HG02973 (cell line): ENCODE measurements at regions not wholly inside any gene's neighbourhood (a gene's known extent, or its start where the extent isn't known, plus 50 kb on each side); places are given as distances from the start of the nearest gene placed in this dataset.
"Not testable (repeated sequence)": the region's sequence is repeated elsewhere in the genome, so short reads cannot be mapped to it uniquely, and the experiment has no call there.

Experiments
- ATAC-seq: cut with Tn5 transposase; IDR thresholded peaks from one replicate; pipeline ENCODE4 v1.9.1; 2021; ENCODE audit warnings: moderate library complexity; ENCODE audit not compliant: unreplicated experiment

DNA sequence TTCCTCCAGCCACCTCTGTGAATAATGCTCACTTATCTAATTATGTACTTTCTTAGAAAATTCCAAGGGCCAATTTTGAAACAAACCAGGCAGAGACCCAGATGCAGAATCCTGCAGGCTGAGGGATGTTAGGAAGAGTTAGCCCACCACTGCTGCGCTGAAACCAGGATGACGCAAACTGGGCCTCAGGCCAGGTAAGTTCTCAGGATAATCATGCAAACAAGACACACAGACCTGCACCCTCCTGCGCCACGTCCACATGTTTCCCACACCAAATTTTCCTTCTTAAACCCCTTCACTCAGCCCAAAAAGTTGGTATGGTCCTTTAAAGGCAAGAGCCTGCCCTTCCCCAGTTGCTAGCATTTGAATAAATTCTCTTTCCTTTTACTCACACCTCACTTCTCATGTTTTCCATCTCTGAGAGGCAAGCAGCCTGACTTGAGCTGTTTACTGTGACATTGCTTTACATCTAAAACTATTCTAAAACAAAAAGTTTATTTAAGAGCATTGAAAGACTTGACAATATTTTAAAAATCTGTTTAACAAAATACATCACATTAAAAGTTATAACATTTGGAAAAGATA lies 887.1 kb downstream of the LRRIQ3 start:
- ATAC-seq = no peak

DNA sequence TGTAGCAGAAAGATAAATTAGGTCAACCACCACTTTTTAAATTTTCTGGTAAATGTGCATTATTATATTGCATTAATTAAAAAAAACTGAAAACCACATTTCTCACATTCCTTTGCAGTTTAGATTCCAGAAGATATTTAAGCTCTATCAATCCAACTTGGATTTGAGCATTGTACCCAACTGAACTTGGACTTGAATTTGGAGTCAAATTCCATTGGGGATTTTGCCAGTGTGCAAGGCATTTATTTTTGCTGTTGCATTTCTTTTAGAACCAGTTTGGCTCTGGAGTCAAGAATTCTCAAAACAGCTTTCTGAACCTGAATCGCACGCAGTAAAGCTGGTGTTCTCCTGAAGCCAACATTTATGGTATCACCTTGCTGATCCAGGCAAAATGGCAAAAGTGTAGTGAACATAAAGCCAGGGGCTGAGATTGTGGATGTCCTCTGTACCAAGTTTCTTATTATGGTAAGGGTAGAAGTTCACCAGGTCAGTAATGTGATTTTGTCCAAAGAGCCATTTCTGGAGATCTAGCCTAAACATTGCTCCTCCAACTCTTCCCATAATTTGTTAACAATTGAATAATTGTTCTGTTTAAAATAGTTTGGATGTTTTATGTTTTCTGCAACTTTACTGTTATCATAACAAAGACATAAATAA lies 890.9 kb downstream of the LRRIQ3 start:
- ATAC-seq = no peak

DNA sequence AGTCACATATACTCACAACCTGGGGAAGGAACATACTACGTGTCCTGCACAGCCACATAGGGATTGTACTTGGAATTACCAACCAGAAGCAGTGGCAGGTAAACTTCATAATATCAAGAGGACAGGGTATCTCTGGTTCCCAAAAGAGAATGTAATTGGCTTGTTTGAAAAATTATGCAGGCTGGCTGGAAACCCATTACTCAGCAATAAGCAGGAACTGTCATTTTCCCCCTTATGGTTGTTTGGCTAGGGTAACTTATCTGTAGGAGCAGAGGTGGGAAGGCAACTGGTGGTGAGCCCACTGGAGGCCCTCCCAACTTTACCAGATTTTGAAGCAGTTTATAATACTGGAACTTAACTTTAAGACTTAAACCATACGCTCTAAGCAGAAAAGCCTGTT lies 924.1 kb downstream of the LRRIQ3 start:
- ATAC-seq = no peak

DNA sequence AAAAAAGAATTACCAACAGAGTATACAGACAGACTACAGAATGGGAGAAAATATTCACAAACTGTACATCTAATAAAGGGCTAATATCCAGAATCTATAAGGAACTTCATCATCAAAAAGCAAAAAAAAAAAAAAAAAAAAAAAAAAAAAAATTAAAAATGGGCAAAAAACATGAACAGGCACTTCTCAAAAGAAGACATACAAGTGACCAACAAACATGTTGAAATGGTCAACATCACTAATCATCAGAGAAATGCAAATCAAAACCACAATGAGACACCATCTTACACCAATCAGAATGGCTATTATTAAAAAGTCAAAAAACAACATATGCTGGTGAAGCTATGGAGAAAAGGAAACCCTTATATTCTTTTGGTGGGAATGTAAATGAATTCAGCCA lies 952.8 kb downstream of the LRRIQ3 start:
- ATAC-seq = not testable (repeated sequence)

DNA sequence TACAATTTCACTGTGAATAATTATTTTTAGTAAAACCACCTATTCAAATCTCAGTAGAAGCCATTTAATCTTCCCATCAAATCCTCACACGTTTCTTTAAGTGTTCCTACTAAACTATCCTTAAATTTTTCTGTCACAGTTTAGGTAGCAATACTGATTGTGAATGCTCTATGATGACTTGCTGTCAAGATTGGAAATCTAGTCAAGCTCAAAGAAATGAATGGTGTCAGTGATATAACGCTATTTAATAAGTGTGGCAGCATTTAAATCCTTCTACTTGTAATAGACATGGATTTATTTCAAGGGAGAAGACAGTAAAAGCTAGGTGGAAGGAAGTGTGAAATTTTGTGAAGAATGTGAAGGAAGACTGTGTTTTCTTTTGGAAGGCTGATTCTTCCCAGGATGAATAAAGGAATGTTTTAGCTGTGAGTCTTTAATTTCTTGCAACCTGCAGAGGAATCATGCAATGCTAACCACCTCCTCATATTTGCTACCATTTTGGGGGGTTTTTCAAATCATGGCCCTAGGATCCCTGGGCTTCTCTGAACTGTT lies 936.7 kb upstream of the NEGR1 start:
- ATAC-seq = no peak

DNA sequence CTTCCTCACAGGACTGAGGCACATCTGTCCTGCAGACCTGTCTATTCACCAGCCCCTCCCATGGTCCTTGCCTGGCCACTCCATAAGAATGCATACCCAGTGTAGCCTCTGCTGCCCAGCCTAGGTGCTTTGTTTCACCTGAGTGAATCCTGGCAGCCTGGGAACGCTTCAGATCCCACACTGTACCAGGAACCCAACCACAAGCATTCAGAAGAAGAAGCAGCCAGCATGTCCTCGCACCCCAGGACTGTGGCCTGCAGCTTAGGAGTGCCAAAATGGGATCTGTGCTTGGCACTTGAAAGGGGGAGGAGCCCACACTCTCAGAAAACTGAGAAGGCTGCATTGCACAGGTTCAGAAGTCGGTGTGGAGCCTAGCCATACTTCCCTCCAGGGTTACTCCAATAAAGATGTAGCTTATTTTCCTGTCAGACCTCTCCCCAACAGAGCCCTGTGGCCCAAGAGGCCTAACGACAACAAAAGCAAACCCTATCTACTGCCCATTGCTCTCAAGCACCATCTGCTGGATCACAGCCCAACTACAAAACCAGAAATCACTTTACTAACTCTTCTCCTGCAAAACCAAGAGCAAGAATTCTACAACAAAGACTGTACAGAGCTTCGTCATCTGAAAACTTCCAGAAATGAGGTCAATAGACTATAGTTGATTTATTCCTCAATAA lies 923.1 kb upstream of the NEGR1 start:
- ATAC-seq = no peak

DNA sequence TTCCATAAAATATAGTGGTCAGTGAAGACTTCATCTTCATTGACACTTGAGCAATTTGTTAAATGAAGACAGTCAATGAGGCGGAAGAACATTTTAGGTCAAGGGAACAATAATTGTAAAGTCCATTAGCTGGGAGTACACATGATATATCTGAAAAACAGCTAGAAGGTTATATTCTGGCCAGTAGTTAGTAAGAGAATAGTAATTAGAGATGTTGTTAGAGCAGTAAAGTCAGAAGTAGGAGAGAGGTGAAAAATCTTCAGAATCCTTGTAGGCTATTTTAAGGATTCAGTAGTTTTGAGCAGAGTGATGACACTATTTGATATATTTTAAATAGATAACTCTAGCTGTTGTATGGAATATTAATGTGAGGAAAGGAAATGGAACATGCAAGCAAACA lies 915.6 kb upstream of the NEGR1 start:
- no peak for ATAC-seq

DNA sequence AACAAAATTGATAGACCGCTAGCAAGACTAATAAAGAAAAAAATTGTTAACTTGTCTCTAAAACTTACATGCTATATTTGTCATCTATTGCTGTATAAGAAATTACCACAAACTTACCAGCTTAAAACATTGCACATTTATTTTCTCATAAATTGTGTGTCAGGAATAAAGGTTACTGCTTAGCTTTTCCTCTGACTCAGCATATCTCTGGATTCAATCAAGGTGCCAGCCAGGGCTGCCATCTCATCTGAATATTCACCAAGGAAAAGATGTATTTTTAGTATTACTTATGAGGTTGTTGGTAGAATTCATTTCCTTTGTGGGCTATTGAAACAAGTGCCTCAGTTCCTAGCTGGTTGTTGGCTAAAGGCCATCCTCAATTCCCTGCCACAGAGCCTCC lies 912.6 kb upstream of the NEGR1 start:
- ATAC-seq = no peak

DNA sequence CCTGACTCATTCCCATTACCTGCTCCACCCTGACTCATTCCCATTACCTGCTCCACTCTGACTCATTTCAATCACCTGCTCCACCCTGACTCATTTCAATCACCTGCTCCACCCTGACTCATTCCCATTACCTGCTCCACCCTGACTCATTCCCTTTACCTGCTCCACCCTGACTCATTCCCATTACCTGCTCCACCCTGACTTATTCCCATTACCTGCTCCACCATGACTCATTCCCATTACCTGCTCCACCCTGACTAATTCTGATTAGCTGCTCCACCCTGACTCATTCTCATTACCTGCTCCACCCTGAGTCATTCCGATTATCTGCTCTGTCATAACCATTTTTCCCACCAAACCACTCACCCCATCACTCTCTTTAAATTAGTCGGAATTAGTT lies 901.2 kb upstream of the NEGR1 start:
- not testable (repeated sequence) for ATAC-seq

DNA sequence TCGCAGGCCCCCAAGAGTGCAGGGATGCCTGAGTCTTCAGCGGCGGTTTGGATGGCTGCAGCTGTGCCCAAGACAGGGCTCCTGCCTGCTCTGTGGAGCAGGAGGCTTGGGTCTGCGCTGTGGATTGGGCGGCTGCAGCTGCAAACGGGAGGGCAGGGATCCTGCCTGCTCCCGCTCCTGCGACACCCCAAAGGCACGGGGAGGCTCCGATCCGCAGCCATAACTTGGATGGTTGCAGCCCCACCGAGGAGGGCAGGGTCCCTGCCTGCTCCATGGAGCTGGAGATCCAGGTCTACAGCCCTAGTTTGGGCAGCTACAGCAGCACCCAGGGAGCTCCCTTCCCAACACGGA lies 898.8 kb upstream of the NEGR1 start:
- no peak for ATAC-seq

DNA sequence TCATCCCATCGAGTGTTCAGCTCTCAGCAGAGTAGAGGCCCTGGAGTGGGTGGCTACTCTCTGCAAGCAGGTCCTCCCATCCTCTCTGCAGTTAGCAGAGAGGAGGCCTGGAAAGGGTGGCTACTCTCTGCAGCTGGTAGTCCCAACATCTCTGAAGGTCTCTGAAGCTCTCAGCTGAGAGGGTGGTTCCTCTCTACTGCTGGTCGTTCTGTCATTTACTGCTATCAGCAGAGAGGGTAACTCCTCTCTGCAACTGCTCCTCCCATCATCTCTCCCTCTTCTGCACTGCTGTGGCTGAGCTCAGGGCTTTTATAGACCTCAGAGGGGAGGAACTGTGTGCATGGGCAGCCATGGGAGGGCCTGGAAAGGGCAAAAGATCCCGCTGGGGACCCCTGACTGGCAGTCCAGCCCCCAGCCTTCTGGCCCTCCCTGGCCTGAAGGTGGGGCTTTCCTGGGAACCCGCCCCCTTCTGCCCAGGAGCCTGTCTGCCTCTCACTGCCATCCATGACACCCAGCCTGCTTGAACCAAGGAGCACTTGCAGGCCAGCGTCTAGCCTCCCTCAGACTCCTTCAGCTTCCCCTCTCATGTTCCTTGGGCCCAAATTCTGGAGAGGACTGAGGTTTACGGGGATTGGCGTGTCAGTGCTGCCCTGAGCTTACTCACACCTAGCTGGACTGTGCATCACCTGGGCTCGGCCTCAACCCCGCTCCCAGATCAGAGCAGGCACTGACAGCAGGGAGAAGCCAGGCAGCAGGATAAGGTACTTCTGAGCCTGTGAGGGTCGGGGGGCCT lies 898.3 kb upstream of the NEGR1 start:
- no peak for ATAC-seq

DNA sequence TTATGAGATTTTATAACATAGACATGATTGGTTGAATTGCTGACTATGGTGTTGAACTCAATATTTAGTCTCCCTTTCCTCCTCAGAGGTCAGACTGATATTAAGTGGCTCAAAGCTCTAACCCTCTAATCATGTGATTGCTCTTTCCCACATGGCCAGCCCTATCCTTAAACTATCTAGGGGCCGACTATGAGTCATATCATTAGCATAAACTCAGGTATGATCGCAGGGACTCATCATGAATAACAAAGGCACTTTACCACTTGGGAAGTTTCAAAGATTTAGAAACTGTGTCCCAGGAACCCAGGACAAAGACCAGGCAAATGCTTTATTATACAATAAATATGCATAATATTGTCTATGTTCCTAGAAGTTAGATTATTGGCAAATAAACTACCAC lies 894.6 kb upstream of the NEGR1 start:
- ATAC-seq = no peak

DNA sequence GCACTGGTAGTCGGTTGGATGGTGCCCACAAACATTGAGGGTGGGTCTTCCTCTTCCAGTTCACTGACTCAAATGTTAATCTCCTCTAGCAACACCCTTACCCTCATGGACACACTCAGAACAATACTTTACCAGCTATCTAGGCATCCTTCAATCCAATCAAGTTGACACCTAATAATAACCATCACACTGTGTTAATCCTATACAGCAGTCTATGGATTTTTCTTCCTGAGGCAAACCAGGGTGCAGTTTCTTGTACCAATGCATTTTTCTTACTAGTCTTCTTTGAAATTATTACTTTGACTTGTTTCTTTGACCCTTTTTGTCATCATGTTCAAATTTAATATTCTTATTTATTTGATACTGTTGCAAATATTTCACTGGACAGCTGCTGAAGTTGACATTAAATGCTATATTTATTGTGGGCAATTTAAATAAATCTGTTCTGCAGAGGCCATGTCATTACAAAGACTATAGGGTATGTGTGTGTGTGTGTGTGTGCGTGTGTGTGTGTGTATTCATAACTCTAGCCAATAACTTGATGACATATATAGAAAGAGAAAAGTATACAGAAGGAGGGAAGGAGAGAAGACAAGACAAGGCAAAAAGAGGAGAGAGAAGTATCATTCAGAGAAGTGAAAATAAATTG lies 884.8 kb upstream of the NEGR1 start:
- ATAC-seq = no peak

DNA sequence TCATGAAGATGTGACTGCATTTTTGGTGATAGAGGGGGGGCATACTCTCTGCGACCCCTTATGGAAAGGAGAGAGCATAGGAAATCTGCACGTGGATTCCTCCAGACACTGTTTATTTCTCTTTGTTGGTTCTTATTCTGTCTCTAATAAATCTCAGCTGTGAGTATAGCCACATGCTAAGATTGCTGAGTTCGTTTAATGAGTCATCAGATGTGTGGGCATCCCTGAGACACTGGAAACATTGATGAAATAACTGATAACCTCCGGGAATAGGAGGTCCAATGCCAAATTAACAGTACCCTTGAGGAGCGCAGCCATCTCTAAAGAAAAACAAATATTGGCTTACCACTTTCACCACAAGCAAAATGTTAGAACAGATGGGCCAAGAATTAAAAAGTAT lies 880.2 kb upstream of the NEGR1 start:
- no peak for ATAC-seq

DNA sequence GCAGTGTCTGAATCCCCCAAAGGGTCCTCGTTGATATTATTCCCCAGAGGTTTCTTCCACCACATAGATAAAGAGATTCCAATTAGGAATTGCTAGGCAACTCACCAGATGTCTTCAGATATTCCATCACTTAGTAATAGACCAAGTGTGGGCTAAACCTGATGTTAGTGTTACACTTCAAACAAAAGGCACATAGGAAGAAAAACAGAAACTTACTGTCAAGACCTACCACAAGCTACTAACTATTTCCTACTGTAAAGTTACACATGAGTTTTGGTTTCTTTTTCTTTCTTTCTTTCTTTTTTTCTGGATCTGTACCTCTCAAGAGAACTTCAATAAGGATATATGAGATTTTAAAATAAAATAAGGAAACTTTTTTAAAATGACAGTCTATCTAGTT lies 879.1 kb upstream of the NEGR1 start:
- no peak for ATAC-seq

DNA sequence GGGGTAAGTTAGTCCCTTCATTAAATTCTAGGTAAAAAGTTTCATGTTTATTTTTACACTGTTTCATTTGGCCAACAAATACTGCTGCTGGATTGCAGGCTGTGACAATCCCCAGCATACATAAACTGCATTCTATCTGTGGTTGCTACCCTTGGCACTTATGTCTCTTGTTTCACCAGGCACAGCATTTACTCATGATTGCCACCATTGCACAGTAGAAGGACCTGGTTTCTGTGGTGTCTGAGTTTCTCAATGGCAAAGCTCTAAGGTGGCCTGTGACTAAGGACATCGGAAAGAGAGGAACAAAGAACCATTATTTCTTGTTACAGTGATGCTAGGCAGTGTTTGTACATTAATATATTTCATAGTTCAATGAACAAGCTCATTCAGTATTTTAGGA lies 878.4 kb upstream of the NEGR1 start:
- no peak for ATAC-seq

DNA sequence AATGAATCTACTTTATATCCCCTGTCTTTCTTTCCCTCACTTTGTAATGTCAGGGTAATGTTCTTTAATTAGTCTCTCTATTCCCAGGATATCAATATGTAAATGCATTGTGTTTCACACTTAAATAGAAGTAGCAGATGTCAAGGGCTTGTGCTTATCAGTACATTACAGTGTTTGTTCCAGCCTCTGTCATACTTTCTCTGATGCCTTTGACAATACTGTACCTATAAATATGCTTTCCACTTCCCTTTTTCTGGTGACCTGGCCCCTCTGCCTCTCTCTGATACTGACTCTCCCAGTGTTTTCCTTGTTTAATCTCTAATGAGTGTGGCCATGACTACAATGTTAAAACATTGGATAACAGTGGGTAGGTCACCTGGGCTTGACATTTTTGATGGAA lies 862.0 kb upstream of the NEGR1 start:
- ATAC-seq = no peak

DNA sequence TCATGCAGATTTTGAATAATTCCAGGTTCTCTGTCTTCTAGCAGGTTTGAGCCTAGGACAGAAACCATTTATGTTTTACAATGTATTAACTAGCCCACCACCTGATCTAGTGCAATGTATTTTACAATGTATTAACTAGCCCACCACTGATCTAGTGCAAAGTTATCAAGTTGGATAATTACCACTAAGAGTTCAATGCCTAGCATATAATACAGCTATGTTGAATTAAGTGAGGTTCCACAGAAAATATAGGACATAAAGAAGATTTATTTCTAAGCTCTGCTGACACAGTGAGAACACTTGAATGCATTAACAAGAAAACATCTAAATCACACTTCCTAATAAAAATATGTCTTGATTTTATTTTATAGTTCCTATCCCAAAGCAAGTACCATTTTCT lies 854.6 kb upstream of the NEGR1 start:
- ATAC-seq = no peak

DNA sequence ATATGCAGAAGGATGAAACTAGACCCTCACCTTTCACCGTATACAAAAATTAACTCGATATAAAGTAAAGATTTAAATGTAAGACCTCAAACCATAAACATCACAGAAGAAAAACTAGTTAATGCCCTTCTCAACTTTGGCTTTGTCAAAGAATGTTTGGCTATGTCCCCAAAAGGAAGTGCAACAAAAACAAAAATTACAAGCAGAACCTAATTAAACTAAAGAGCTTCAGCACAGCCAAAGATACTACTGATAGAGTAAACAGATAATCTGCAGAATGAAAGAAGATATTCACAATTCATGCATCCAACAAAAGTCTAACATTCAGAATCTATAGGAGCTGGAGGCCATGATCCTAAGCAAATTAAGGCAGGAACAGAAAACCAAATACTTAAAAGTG lies 824.6 kb upstream of the NEGR1 start:
- no peak for ATAC-seq

DNA sequence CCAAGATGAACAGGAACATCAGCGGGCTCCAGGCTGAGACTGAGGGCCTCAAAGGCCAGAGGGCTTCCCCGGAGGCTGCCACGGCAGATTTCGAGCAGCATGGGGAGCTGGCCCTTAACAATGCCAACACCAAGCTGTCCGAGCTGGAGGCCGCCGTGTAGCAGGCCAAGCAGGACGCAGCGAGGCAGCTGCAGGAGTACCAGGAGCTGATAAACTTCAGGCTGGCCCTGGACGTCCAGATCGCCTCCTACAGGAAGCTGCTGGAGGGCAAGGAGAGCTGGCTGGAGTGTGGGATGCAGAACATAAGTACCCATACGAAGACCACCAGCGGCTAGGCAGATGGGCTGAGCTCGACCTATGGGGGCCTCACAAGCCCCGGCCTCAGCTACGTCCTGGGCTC lies 823.4 kb upstream of the NEGR1 start:
- ATAC-seq = no peak

DNA sequence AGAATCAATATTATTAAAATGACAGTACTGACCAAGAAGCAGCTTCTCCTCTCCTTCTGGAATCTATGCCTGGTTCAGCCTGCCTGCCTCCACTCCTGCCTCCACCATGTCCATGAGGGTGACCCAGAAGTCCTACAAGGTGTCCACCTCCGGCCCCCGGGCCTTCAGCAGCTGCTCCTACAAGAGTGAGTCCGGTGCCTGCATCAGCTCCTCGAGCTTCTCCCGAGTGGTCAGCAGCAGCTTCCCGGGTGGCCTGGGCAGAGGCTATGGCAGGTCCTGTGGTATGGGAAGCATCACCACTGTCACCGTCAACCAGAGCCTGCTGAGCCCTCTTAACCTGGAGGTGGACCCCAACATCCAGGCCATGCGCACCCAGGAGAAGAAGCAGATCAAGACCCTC lies 822.4 kb upstream of the NEGR1 start:
- no peak for ATAC-seq
